NB4 (cell line): ENCODE measurements at regions not wholly inside any gene's neighbourhood (a gene's known extent, or its start where the extent isn't known, plus 50 kb on each side); places are given as distances from the start of the nearest gene placed in this dataset.

ENCODE experiments used
- CTCF ChIP-seq: IDR thresholded peaks from one replicate; pipeline ENCODE4 v1.5.1; 2012; ENCODE audit warnings: low read depth, low read length
- MAX ChIP-seq: IDR thresholded peaks from 2 replicates; pipeline ENCODE4 v1.6.1; 2011; ENCODE audit warnings: low read depth, low read length
- POLR2A ChIP-seq: IDR thresholded peaks from 2 replicates; pipeline ENCODE4 v1.6.1; 2011; ENCODE audit warnings: mild to moderate bottlenecking; ENCODE audit not compliant: insufficient read length; ENCODE audit errors: extremely low read depth

- TF ChIP-seq CTCF (no peak), MAX (no peak), POLR2A (no peak)
Observed at GRCh38 chr4:128390475-128390996, 102.9 kb upstream of the PGRMC2 start.
